ENCODE measurements at regions not wholly inside any gene's neighbourhood (a gene's known extent, or its start where the extent isn't known, plus 50 kb on each side); places are given as distances from the start of the nearest gene placed in this dataset.
"Not testable (repeated sequence)": the region's sequence is repeated elsewhere in the genome, so short reads cannot be mapped to it uniquely, and the experiment has no call there.

- no peak for DNase-seq
These were observed 227.7 kb upstream of the TTC29 start for GRCh38 chr4:147173322-147173721.

GRCh38 chr4:147173797-147174432 is 228.3 kb upstream of the TTC29 start:
- DNase-seq: no peak

GRCh38 chr4:147174591-147174990 is 228.9 kb upstream of the TTC29 start:
- no peak for DNase-seq

GRCh38 chr4:147175460-147176025 is 229.9 kb upstream of the TTC29 start:
- no peak for DNase-seq

- DNase-seq: no peak
These were observed 236.4 kb upstream of the TTC29 start for GRCh38 chr4:147182041-147182440.

- no peak for DNase-seq
These were observed 247.0 kb upstream of the TTC29 start for GRCh38 chr4:147192679-147193078.

- no peak for DNase-seq
These were observed 248.4 kb upstream of the TTC29 start for GRCh38 chr4:147194114-147194513.

- DNase-seq: no peak
These were observed 248.9 kb upstream of the TTC29 start for GRCh38 chr4:147194604-147195003.

GRCh38 chr4:147195386-147195785 is 249.7 kb upstream of the TTC29 start:
- no peak for DNase-seq

- DNase-seq: no peak
These were observed 252.9 kb upstream of the TTC29 start for GRCh38 chr4:147198411-147199051.

GRCh38 chr4:147201016-147201415 is 255.4 kb upstream of the TTC29 start:
- no peak for DNase-seq

GRCh38 chr4:147206807-147207206 is 261.1 kb upstream of the TTC29 start:
- DNase-seq: no peak

- no peak for DNase-seq
These were observed 262.2 kb upstream of the TTC29 start for GRCh38 chr4:147207911-147208310.

- no peak for DNase-seq
These were observed 263.2 kb upstream of the EDNRA start for GRCh38 chr4:147217655-147218054.

GRCh38 chr4:147219145-147219544 is 261.8 kb upstream of the EDNRA start:
- no peak for DNase-seq

- DNase-seq: no peak
These were observed 260.1 kb upstream of the EDNRA start for GRCh38 chr4:147220833-147221232.

GRCh38 chr4:147222906-147223305 is 258.0 kb upstream of the EDNRA start:
- DNase-seq: no peak

- no peak for DNase-seq
These were observed 257.3 kb upstream of the EDNRA start for GRCh38 chr4:147223576-147223975.

GRCh38 chr4:147236806-147237205 is 244.1 kb upstream of the EDNRA start:
- DNase-seq: no peak

- no peak for DNase-seq
These were observed 236.1 kb upstream of the EDNRA start for GRCh38 chr4:147244786-147245185.

GRCh38 chr4:147246096-147246495 is 234.8 kb upstream of the EDNRA start:
- DNase-seq: no peak

- DNase-seq: not testable (repeated sequence)
These were observed 234.4 kb upstream of the EDNRA start for GRCh38 chr4:147246528-147246927.

GRCh38 chr4:147247579-147247978 is 233.3 kb upstream of the EDNRA start:
- no peak for DNase-seq

- no peak for DNase-seq
These were observed 230.8 kb upstream of the EDNRA start for GRCh38 chr4:147250062-147250461.

- DNase-seq: not testable (repeated sequence)
These were observed 225.6 kb upstream of the EDNRA start for GRCh38 chr4:147255268-147255667.

All from stimulated activated CD4-positive, alpha-beta T cell treated with anti-CD3 and anti-CD28 coated beads, Interleukin-2, amount 100 ng/mL, for 24 hours (primary cell).